Thyroid gland (tissue), 4 donors: ENCODE measurements at regions not wholly inside any gene's neighbourhood (a gene's known extent, or its start where the extent isn't known, plus 50 kb on each side); places are given as distances from the start of the nearest gene placed in this dataset.

Experiments
- POLR2A ChIP-seq, 2 donors: fragments of 450-650 bp; IDR thresholded peaks; one replicate each; pipeline ENCODE4 v1.6.1; 2017; ENCODE audit warnings: antibody characterized with exemption in 2 of 2, mild to moderate bottlenecking in 2 of 2, moderate library complexity in 1 of 2
- TF ChIP-seq, protein P1 (sequence below), 6 experiments: fragments of 200-600 bp in 3 of 6; fragments of 450-650 bp in 3 of 6; sonication (generic) in 3 of 6; IDR thresholded peaks; one replicate each; pipeline ENCODE4 v1.5.1; 2016 to 2019; ENCODE audit warnings: antibody characterized with exemption in 6 of 6, mild to moderate bottlenecking in 2 of 6, inconsistent platforms in 1 of 6, moderate library complexity in 1 of 6

DNA sequence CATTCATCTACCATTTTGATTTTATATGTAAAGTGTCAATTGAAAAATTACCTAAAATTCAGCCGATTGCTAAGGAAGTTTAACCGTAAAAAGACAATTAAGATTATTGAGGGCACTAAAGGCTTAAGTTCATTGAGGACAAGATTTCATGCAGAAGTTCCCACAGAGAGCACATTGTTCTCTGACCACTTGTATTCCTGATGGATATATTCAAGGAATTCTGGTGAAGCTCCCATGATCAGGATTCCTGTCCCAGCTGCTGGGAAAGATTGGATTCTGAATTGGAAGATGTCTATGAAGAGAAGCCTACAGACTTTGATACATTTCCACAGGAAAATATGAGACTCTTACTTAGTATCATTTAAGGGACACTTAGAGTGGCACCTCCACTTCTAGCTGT, 209.2 kb upstream of the KCTD3 start:
- TF ChIP-seq, protein P1, sequence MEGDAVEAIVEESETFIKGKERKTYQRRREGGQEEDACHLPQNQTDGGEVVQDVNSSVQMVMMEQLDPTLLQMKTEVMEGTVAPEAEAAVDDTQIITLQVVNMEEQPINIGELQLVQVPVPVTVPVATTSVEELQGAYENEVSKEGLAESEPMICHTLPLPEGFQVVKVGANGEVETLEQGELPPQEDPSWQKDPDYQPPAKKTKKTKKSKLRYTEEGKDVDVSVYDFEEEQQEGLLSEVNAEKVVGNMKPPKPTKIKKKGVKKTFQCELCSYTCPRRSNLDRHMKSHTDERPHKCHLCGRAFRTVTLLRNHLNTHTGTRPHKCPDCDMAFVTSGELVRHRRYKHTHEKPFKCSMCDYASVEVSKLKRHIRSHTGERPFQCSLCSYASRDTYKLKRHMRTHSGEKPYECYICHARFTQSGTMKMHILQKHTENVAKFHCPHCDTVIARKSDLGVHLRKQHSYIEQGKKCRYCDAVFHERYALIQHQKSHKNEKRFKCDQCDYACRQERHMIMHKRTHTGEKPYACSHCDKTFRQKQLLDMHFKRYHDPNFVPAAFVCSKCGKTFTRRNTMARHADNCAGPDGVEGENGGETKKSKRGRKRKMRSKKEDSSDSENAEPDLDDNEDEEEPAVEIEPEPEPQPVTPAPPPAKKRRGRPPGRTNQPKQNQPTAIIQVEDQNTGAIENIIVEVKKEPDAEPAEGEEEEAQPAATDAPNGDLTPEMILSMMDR (IDR thresholded peaks at IDR 0.05), result no peak
- no peak for TF ChIP-seq POLR2A (IDR thresholded peaks at IDR 0.05)
